ENCODE measurements at regions not wholly inside any gene's neighbourhood (a gene's known extent, or its start where the extent isn't known, plus 50 kb on each side); places are given as distances from the start of the nearest gene placed in this dataset.

GRCh38 chr6:138550346-138550767 is 51.1 kb upstream of the NHSL1 start:
- CTCF ChIA-PET, result no interaction called here

GRCh38 chr6:138554146-138554545 is 54.9 kb upstream of the NHSL1 start:
- Mint-ChIP-seq H3K4me1 (no peaks in the 10 kb centered on the region), H3K27me3 (peaks cover 25% of the 10 kb centered on the region), H3K36me3 (ENCODE audit: low read depth) (no peaks in the 10 kb centered on the region), H3K27ac (no peak overlapping the region), H3K9me3 (no peaks in the 10 kb centered on the region), H3K4me3 (no peak overlapping the region)
- no peak for DNase-seq
- ChIA-PET CTCF (no interaction called here), POLR2A (no interaction called here)

More at GRCh38 chr6:138550346-138550767, 51.1 kb upstream of the NHSL1 start:
- POLR2A ChIA-PET, result no interaction called here
- no peak for DNase-seq
- Mint-ChIP-seq H3K27ac (no peak overlapping the region), H3K4me3 (no peak overlapping the region), H3K4me1 (peaks cover 20% of the 10 kb centered on the region), H3K36me3 (ENCODE audit: low read depth) (no peaks in the 10 kb centered on the region), H3K27me3 (peaks cover 19% of the 10 kb centered on the region), H3K9me3 (no peaks in the 10 kb centered on the region)

GRCh38 chr6:138555421-138555988 is 56.2 kb upstream of the NHSL1 start:
- POLR2A ChIA-PET, result no interaction called here
- Mint-ChIP-seq H3K36me3 (ENCODE audit: low read depth) (no peaks in the 10 kb centered on the region), H3K27ac (no peak overlapping the region), H3K4me3 (no peak overlapping the region), H3K4me1 (no peaks in the 10 kb centered on the region), H3K9me3 (no peaks in the 10 kb centered on the region), H3K27me3 (peaks cover 33% of the 10 kb centered on the region)
- DNase-seq, result no peak
- CTCF ChIA-PET, result no interaction called here

- H3K36me3 Mint-ChIP-seq (ENCODE audit: low read depth), result no peaks in the 10 kb centered on the region
- DNase-seq, result no peak
- peaks cover 35% of the 10 kb centered on the region for H3K27me3 Mint-ChIP-seq
- CTCF ChIA-PET, result no interaction called here
- no peaks in the 10 kb centered on the region for H3K9me3 Mint-ChIP-seq
- no peak overlapping the region for H3K4me3 Mint-ChIP-seq
- POLR2A ChIA-PET, result no interaction called here
- no peaks in the 10 kb centered on the region for H3K4me1 Mint-ChIP-seq
- no peak overlapping the region for H3K27ac Mint-ChIP-seq
These were observed 57.9 kb upstream of the NHSL1 start for GRCh38 chr6:138557147-138557546.

GRCh38 chr6:138559143-138559542 is 59.8 kb upstream of the NHSL1 start:
- no peak overlapping the region for H3K4me3 Mint-ChIP-seq
- CTCF ChIA-PET, result interaction anchor here (1.0 kb wide), 1 partner anchor 29 kb away, joined by 3 read pairs; no protein-coding TSS in a partner anchor

GRCh38 chr6:138560130-138560860 is 61.0 kb upstream of the NHSL1 start:
- ChIA-PET CTCF (interaction anchor here (1.0 kb wide), 1 partner anchor 28 kb away, joined by 3 read pairs; no protein-coding TSS in a partner anchor), POLR2A (no interaction called here)
- H3K4me1 Mint-ChIP-seq, result no peaks in the 10 kb centered on the region
- H3K27me3 Mint-ChIP-seq, result peaks cover 38% of the 10 kb centered on the region
- no peak overlapping the region for H3K27ac Mint-ChIP-seq
- no peak for DNase-seq
- H3K4me3 Mint-ChIP-seq, result no peak overlapping the region
- H3K9me3 Mint-ChIP-seq, result no peaks in the 10 kb centered on the region
- no peaks in the 10 kb centered on the region for H3K36me3 Mint-ChIP-seq (ENCODE audit: low read depth)

More at GRCh38 chr6:138559143-138559542, 59.8 kb upstream of the NHSL1 start:
- Mint-ChIP-seq H3K36me3 (ENCODE audit: low read depth) (no peaks in the 10 kb centered on the region), H3K27me3 (peaks cover 35% of the 10 kb centered on the region), H3K27ac (no peak overlapping the region), H3K4me1 (no peaks in the 10 kb centered on the region), H3K9me3 (no peaks in the 10 kb centered on the region)
- DNase-seq, result no peak
- POLR2A ChIA-PET, result no interaction called here

- POLR2A ChIA-PET, result no interaction called here
- CTCF ChIA-PET, result no interaction called here
- H3K4me3 Mint-ChIP-seq, result no peak overlapping the region
- peaks cover 31% of the 10 kb centered on the region for H3K27me3 Mint-ChIP-seq
- DNase-seq, result no peak
- no peaks in the 10 kb centered on the region for H3K36me3 Mint-ChIP-seq (ENCODE audit: low read depth)
- no peak overlapping the region for H3K27ac Mint-ChIP-seq
- no peaks in the 10 kb centered on the region for H3K4me1 Mint-ChIP-seq
- no peaks in the 10 kb centered on the region for H3K9me3 Mint-ChIP-seq
These were observed 63.4 kb upstream of the NHSL1 start for GRCh38 chr6:138562691-138563090.

- Mint-ChIP-seq H3K4me3 (no peak overlapping the region), H3K36me3 (ENCODE audit: low read depth) (no peaks in the 10 kb centered on the region), H3K27ac (no peak overlapping the region), H3K9me3 (no peaks in the 10 kb centered on the region), H3K4me1 (no peaks in the 10 kb centered on the region), H3K27me3 (peaks cover 36% of the 10 kb centered on the region)
- no peak for DNase-seq
- ChIA-PET CTCF (no interaction called here), POLR2A (no interaction called here)
These were observed 63.9 kb upstream of the NHSL1 start for GRCh38 chr6:138563231-138563630.

- ChIA-PET POLR2A (no interaction called here), CTCF (no interaction called here)
- Mint-ChIP-seq H3K4me3 (no peak overlapping the region), H3K27me3 (peaks cover 37% of the 10 kb centered on the region), H3K27ac (no peak overlapping the region), H3K36me3 (ENCODE audit: low read depth) (no peaks in the 10 kb centered on the region), H3K9me3 (no peaks in the 10 kb centered on the region), H3K4me1 (no peaks in the 10 kb centered on the region)
- DNase-seq, result no peak
These were observed 64.4 kb upstream of the NHSL1 start for GRCh38 chr6:138563650-138564049.

- no peaks in the 10 kb centered on the region for H3K36me3 Mint-ChIP-seq (ENCODE audit: low read depth)
- ChIA-PET CTCF (no interaction called here), POLR2A (no interaction called here)
These were observed 65.0 kb upstream of the NHSL1 start for GRCh38 chr6:138564170-138564721.

GRCh38 chr6:138567052-138567451 is 67.8 kb upstream of the NHSL1 start:
- no peak for DNase-seq
- Mint-ChIP-seq H3K36me3 (ENCODE audit: low read depth) (no peaks in the 10 kb centered on the region), H3K4me1 (peaks cover 1% of the 10 kb centered on the region)

More at GRCh38 chr6:138564170-138564721, 65.0 kb upstream of the NHSL1 start:
- H3K4me1 Mint-ChIP-seq, result no peaks in the 10 kb centered on the region
- H3K9me3 Mint-ChIP-seq, result no peaks in the 10 kb centered on the region
- DNase-seq, result no peak
- H3K27me3 Mint-ChIP-seq, result peaks cover 34% of the 10 kb centered on the region
- H3K27ac Mint-ChIP-seq, result no peak overlapping the region
- no peak overlapping the region for H3K4me3 Mint-ChIP-seq

GRCh38 chr6:138568997-138569396 is 69.7 kb upstream of the NHSL1 start:
- Mint-ChIP-seq H3K4me3 (no peak overlapping the region), H3K9me3 (no peaks in the 10 kb centered on the region), H3K27me3 (peaks cover 30% of the 10 kb centered on the region), H3K36me3 (ENCODE audit: low read depth) (no peaks in the 10 kb centered on the region), H3K27ac (no peak overlapping the region), H3K4me1 (peaks cover 1% of the 10 kb centered on the region)
- CTCF ChIA-PET, result no interaction called here
- POLR2A ChIA-PET, result no interaction called here
- no peak for DNase-seq

More at GRCh38 chr6:138567052-138567451, 67.8 kb upstream of the NHSL1 start:
- no peaks in the 10 kb centered on the region for H3K9me3 Mint-ChIP-seq
- H3K27ac Mint-ChIP-seq, result no peak overlapping the region
- ChIA-PET CTCF (no interaction called here), POLR2A (no interaction called here)
- H3K4me3 Mint-ChIP-seq, result no peak overlapping the region
- peaks cover 23% of the 10 kb centered on the region for H3K27me3 Mint-ChIP-seq

- Mint-ChIP-seq H3K9me3 (no peaks in the 10 kb centered on the region), H3K27me3 (peaks cover 30% of the 10 kb centered on the region), H3K4me3 (no peak overlapping the region), H3K36me3 (ENCODE audit: low read depth) (no peaks in the 10 kb centered on the region), H3K4me1 (peaks cover 1% of the 10 kb centered on the region), H3K27ac (no peak overlapping the region)
- POLR2A ChIA-PET, result no interaction called here
- CTCF ChIA-PET, result no interaction called here
- no peak for DNase-seq
These were observed 70.3 kb upstream of the NHSL1 start for GRCh38 chr6:138569554-138569953.

Measured in activated CD4-positive, alpha-beta memory T cell treated with anti-CD3 and anti-CD28 coated beads, Interleukin-2, amount 10 ng/mL, durations not matched to agents 7 days and 5 days (primary cell).